ENCODE measurements at regions not wholly inside any gene's neighbourhood (a gene's known extent, or its start where the extent isn't known, plus 50 kb on each side); places are given as distances from the start of the nearest gene placed in this dataset.

DNA sequence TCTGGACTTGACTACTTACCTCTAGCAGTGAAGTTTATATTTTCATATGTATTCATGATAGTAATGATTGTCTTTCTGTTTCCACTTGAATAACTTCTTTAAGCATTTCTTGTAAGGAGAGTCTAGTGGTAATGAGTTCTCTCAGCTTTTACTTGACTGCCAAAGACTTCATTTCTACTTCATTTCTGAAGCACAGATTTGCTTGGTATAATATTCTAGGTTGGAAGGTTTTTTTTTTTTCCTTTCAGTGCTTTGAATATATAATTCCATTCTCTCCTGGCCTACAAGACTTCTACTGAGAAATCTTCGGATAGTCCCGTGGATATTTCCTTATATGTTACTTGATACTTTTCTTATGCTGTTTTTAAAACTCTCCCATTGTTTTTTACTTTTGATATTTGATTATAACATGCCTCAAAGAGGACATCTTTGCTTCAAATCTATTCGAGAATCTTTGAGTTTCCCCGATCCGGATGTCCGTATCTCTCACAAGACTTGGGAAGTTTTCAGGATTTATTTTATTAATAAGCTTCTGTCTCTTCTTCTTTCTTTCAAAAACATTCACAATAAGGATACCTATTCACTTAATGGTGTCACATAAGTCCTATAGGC, 1560.0 kb downstream of the PCDH9 start (continued):
- TF ChIP-seq, protein P1, sequence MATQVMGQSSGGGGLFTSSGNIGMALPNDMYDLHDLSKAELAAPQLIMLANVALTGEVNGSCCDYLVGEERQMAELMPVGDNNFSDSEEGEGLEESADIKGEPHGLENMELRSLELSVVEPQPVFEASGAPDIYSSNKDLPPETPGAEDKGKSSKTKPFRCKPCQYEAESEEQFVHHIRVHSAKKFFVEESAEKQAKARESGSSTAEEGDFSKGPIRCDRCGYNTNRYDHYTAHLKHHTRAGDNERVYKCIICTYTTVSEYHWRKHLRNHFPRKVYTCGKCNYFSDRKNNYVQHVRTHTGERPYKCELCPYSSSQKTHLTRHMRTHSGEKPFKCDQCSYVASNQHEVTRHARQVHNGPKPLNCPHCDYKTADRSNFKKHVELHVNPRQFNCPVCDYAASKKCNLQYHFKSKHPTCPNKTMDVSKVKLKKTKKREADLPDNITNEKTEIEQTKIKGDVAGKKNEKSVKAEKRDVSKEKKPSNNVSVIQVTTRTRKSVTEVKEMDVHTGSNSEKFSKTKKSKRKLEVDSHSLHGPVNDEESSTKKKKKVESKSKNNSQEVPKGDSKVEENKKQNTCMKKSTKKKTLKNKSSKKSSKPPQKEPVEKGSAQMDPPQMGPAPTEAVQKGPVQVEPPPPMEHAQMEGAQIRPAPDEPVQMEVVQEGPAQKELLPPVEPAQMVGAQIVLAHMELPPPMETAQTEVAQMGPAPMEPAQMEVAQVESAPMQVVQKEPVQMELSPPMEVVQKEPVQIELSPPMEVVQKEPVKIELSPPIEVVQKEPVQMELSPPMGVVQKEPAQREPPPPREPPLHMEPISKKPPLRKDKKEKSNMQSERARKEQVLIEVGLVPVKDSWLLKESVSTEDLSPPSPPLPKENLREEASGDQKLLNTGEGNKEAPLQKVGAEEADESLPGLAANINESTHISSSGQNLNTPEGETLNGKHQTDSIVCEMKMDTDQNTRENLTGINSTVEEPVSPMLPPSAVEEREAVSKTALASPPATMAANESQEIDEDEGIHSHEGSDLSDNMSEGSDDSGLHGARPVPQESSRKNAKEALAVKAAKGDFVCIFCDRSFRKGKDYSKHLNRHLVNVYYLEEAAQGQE (IDR thresholded peaks at IDR 0.05; ENCODE audit: low read depth, low read length): no peak
- TF ChIP-seq, protein P2, sequence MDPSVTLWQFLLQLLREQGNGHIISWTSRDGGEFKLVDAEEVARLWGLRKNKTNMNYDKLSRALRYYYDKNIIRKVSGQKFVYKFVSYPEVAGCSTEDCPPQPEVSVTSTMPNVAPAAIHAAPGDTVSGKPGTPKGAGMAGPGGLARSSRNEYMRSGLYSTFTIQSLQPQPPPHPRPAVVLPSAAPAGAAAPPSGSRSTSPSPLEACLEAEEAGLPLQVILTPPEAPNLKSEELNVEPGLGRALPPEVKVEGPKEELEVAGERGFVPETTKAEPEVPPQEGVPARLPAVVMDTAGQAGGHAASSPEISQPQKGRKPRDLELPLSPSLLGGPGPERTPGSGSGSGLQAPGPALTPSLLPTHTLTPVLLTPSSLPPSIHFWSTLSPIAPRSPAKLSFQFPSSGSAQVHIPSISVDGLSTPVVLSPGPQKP (IDR thresholded peaks at IDR 0.05; ENCODE audit: low read depth, low read length): no peak
- TF ChIP-seq ASH2L (IDR thresholded peaks at IDR 0.05; ENCODE audit: borderline replicate concordance, low read depth): no peak

DNA sequence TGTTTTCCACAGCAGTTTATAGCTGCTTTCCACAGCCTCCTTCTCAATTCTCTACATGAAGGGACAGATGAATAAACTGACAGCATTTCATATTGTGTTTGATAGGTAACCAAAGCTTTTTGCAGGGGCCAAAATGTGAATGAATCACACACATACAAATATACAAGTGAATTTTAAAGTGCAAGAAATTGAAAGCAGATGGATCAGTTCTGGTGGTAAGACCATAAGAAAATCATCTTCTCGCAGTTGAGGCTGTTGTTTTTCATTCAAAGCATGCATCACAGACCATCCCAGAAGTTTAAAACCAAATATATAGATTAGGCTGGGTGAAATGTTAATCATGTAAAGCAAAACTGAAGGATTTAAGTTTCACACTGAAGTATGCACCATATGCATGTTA, 1569.4 kb downstream of the PCDH9 start:
- ChIA-PET POLR2A (no interaction called here), SMC1A (ENCODE audit: uncharacterized antibody, unreplicated experiment) (interaction anchor here (0.6 kb wide), 1 partner anchor 14 kb away, joined by 3 read pairs; no protein-coding TSS in a partner anchor), CTCF (no interaction called here), RAD21 (ENCODE audit: unreplicated experiment) (no interaction called here)
- WGBS (ENCODE audit: insufficient coverage, insufficient replicate concordance, low lambda C conversion rate, missing lambda C conversion rate): 0% methylated on average over 1 of the region's 1 CpG
- in situ Hi-C loops (cut with MboI) (no loop called here), intact Hi-C loops (cut with micrococcal nuclease; ENCODE audit: unreplicated experiment) (no loop called here)
- no peak overlapping the region for H3K27ac ChIP-seq (ENCODE audit: control insufficient read depth, insufficient read depth)
- H3K9ac ChIP-seq (ENCODE audit: control insufficient read depth, insufficient read depth, low read length): no peak overlapping the region
- BruUV-seq (replicated peaks): no TSS peak
- H3K4me3 ChIP-seq: no peak overlapping the region
- H2AFZ ChIP-seq (ENCODE audit: control insufficient read depth, low read depth, low read length): no peak overlapping the region
- no peak overlapping the region for H3K4me2 ChIP-seq (ENCODE audit: control insufficient read depth, insufficient read depth)
- no peaks in the 10 kb centered on the region for H4K20me1 ChIP-seq (ENCODE audit: control insufficient read depth, insufficient read depth)
- no peaks in the 10 kb centered on the region for H3K79me2 ChIP-seq (ENCODE audit: control insufficient read depth, insufficient read depth, low read length)
- no peaks in the 10 kb centered on the region for H3K27me3 ChIP-seq (replicated peaks in 1 of 2; ENCODE audit: control insufficient read depth in 2 of 2, insufficient read depth in 2 of 2, low read length in 1 of 2)
- FAIRE-seq (no peak), ATAC-seq (no peak), DNase-seq (ENCODE audit: low read depth, low spot score) (no peak)
- H3K9me3 ChIP-seq (replicated peaks; ENCODE audit: control insufficient read depth, insufficient read depth, low read length): no peaks in the 10 kb centered on the region
- H3K4me1 ChIP-seq (ENCODE audit: control insufficient read depth, insufficient read depth, low read length): no peaks in the 10 kb centered on the region
- no peaks in the 10 kb centered on the region for H3K36me3 ChIP-seq (ENCODE audit: control insufficient read depth in 2 of 2, insufficient read depth in 2 of 2, low read length in 1 of 2)
- TF ChIP-seq, protein P3, sequence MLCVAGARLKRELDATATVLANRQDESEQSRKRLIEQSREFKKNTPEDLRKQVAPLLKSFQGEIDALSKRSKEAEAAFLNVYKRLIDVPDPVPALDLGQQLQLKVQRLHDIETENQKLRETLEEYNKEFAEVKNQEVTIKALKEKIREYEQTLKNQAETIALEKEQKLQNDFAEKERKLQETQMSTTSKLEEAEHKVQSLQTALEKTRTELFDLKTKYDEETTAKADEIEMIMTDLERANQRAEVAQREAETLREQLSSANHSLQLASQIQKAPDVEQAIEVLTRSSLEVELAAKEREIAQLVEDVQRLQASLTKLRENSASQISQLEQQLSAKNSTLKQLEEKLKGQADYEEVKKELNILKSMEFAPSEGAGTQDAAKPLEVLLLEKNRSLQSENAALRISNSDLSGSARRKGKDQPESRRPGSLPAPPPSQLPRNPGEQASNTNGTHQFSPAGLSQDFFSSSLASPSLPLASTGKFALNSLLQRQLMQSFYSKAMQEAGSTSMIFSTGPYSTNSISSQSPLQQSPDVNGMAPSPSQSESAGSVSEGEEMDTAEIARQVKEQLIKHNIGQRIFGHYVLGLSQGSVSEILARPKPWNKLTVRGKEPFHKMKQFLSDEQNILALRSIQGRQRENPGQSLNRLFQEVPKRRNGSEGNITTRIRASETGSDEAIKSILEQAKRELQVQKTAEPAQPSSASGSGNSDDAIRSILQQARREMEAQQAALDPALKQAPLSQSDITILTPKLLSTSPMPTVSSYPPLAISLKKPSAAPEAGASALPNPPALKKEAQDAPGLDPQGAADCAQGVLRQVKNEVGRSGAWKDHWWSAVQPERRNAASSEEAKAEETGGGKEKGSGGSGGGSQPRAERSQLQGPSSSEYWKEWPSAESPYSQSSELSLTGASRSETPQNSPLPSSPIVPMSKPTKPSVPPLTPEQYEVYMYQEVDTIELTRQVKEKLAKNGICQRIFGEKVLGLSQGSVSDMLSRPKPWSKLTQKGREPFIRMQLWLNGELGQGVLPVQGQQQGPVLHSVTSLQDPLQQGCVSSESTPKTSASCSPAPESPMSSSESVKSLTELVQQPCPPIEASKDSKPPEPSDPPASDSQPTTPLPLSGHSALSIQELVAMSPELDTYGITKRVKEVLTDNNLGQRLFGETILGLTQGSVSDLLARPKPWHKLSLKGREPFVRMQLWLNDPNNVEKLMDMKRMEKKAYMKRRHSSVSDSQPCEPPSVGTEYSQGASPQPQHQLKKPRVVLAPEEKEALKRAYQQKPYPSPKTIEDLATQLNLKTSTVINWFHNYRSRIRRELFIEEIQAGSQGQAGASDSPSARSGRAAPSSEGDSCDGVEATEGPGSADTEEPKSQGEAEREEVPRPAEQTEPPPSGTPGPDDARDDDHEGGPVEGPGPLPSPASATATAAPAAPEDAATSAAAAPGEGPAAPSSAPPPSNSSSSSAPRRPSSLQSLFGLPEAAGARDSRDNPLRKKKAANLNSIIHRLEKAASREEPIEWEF (IDR thresholded peaks at IDR 0.05; ENCODE audit: insufficient replicate concordance, low read depth, low read length): no peak
- no peak for TF ChIP-seq STAT3 (IDR thresholded peaks at IDR 0.05; ENCODE audit: low read depth, low read length)
- TF ChIP-seq NBN (IDR thresholded peaks at IDR 0.05): no peak
- no peak for TF ChIP-seq IRF4 (IDR thresholded peaks at IDR 0.05; ENCODE audit: low read depth, low read length)
- TF ChIP-seq ESRRA (IDR thresholded peaks at IDR 0.05; ENCODE audit: low read length): no peak
- TF ChIP-seq WRNIP1 (IDR thresholded peaks at IDR 0.05; ENCODE audit: borderline replicate concordance, low read depth, low read length): no peak
- no peak for TF ChIP-seq ZNF217 (IDR thresholded peaks at IDR 0.05)
- TF ChIP-seq MXI1 (IDR thresholded peaks at IDR 0.05; ENCODE audit: low read depth, low read length): no peak
- TF ChIP-seq TCF12 (IDR thresholded peaks at IDR 0.05; ENCODE audit: low read depth, low read length): no peak
